GM12872 (cell line): ENCODE measurements at regions not wholly inside any gene's neighbourhood (a gene's known extent, or its start where the extent isn't known, plus 50 kb on each side); places are given as distances from the start of the nearest gene placed in this dataset.

ENCODE experiments used
- CTCF ChIP-seq: IDR thresholded peaks from 3 replicates; pipeline ENCODE4 v1.5.1; 2011; ENCODE audit warnings: low read depth, mild to moderate bottlenecking, low read length, moderate library complexity; ENCODE audit not compliant: insufficient read depth

GRCh38 chr5:109989161-109989560 is 299.4 kb downstream of the MAN2A1 start:
- TF ChIP-seq CTCF: no peak

DNA sequence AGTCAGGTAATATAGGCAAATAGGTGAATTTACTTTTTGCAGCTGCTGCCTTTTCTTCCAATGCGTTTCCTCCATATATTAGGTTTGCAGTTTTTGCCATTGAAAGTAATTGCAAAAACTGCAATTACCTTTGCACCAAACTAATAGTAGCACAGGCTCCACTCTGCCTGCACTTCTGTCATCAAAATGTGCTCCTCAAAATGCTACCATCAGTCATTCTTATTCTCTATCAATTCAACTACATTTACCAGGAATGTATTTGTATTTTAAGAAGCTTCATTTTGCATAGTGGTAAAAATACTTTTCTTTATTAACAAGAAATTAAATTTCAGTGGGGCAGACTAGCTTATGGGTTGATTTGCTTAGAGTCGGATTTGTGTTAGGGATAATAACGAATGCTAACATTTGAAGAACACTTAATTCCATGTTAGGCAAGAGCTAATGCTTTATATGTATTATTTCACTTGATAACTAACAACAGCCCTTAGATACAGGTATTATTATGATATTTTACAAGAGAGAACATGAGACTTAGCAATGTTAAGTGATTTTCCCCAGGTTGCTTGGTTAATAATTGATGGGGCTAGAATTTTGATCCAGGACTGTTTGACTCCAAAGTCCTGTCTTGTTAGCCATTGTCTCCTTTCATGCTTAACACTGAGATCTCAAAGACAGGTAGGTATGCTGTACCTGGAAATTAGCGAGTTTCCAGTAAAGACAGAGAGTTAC is 300.4 kb downstream of the MAN2A1 start:
- TF ChIP-seq CTCF: no peak

- TF ChIP-seq CTCF: no peak
These were observed 301.1 kb downstream of the MAN2A1 start for GRCh38 chr5:109990723-109991359.

- no peak for TF ChIP-seq CTCF
These were observed 302.7 kb downstream of the MAN2A1 start for GRCh38 chr5:109992264-109992915.

- TF ChIP-seq CTCF: no peak
These were observed 304.4 kb downstream of the MAN2A1 start for GRCh38 chr5:109994135-109994534.

GRCh38 chr5:109996246-109996645 is 306.5 kb downstream of the MAN2A1 start:
- TF ChIP-seq CTCF: no peak

- no peak for TF ChIP-seq CTCF
These were observed 307.4 kb downstream of the MAN2A1 start for GRCh38 chr5:109997161-109997560.
